Heart left ventricle (tissue), 16 donors: ENCODE measurements at regions not wholly inside any gene's neighbourhood (a gene's known extent, or its start where the extent isn't known, plus 50 kb on each side); places are given as distances from the start of the nearest gene placed in this dataset.

Source experiments
- ATAC-seq, 4 donors: fragments of 200-7000 bp; cut with Tn5 transposase; one replicate each; pipeline ENCODE4 v1.9.1; 2020 to 2022; ENCODE audit warnings: moderate library complexity in 4 of 4, mild to moderate bottlenecking in 3 of 4, moderate number of reproducible peaks in 1 of 4
- DNase-seq, 5 donors: peaks; one replicate each; pipeline ENCODE4 v3.0.0-alpha.2; 2020
- H3K27ac ChIP-seq, 12 donors: fragments of 200-600 bp; sonication (generic) in 4 of 12; one replicate each; pipeline versions ENCODE4 v1.5.0 to v1.8.0; 2016 to 2022; ENCODE audit warnings: mild to moderate bottlenecking in 2 of 12
- H3K27me3 ChIP-seq, 9 donors: fragments of 200-600 bp; sonication (generic) in 2 of 9; one replicate each; pipeline versions ENCODE4 v1.5.1 to v1.8.0; 2016 to 2022; ENCODE audit warnings: mild to moderate bottlenecking in 3 of 9
- H3K36me3 ChIP-seq, 9 donors: fragments of 200-600 bp; sonication (generic) in 2 of 9; one replicate each; pipeline versions ENCODE4 v1.5.0 to v1.8.0; 2018 to 2022; ENCODE audit warnings: mild to moderate bottlenecking in 2 of 9
- H3K4me1 ChIP-seq, 12 donors: fragments of 200-600 bp; sonication (generic) in 4 of 12; one replicate each; pipeline versions ENCODE4 v1.5.0 to v1.8.0; 2016 to 2022; ENCODE audit warnings: mild to moderate bottlenecking in 3 of 12
- H3K4me3 ChIP-seq, 12 donors: fragments of 200-600 bp; sonication (generic) in 4 of 12; one replicate each; pipeline versions ENCODE4 v1.5.0 to v1.8.0; 2017 to 2022; ENCODE audit warnings: mild to moderate bottlenecking in 9 of 12, moderate library complexity in 4 of 12
- H3K9me3 ChIP-seq, 12 donors: fragments of 200-600 bp; sonication (generic) in 4 of 12; one replicate each; pipeline versions ENCODE4 v1.5.0 to v1.8.0; 2016 to 2022; ENCODE audit warnings: mild to moderate bottlenecking in 1 of 12
- CTCF ChIP-seq, 12 donors: fragments of 200-600 bp; sonication (generic) in 4 of 12; IDR thresholded peaks; one replicate each; pipeline versions ENCODE4 v1.5.0 to v1.8.0; 2018 to 2022; ENCODE audit warnings: antibody characterized with exemption in 12 of 12, mild to moderate bottlenecking in 5 of 12
- POLR2A ChIP-seq, 2 donors: fragments of 450-650 bp; IDR thresholded peaks; one replicate each; pipeline ENCODE4 v1.6.1; 2017; ENCODE audit warnings: antibody characterized with exemption in 2 of 2, mild to moderate bottlenecking in 2 of 2, moderate library complexity in 2 of 2
- WGBS, 4 donors: extraction: QIAGEN DNeasy Blood & Tissue Kit in 2 of 4; methylation state at CpG; one replicate each; pipeline versions ENCODE4 v1.1.5 to v1.1.7; 2013 to 2018; 5-methylcytosine and 5-hydroxymethylcytosine counted together
- intact Hi-C, 10 donors: fragments of 100-400 bp; cut with DNase I; formaldehyde crosslinking; loops; one replicate each; pipeline versions ENCODE4 v1.11.1 to v1.14.2; 2022
- donor health status: ischemic (EF 13 %, LVEDD 7.1; RV severe dilation, severe dysfunction).
- donor health status: healthy with polysubstance abuse.
- donor health status: DM: no; HTN: yes; CAD: no.
- donor health status: DM: no; HTN: no; CAD: no.
- donor health status: ischemic (EF 25% LVEDD 6.9; RV normal size, moderate dysfunction).
- donor health status: ischemic (EF 25% LVEDD 5.7; RV mildly dilated, moderate dysfunction).
- donor health status: healthy.
- donor health status: DM: yes; HTN: yes; CAD: no.
- donor health status: ischemic (EF 35%, LVEDD 5.7; RV mildly dilated, moderate dysfunction).
- donor health status: nonischemic (EF 11% LVEDD 7.7; RV severe dilation, severe dysfunction).
- donor health status: DM: yes; HTN: yes; CAD: no.
- donor health status: PGD.
- donor health status: ischemic (EF 29% LVEDD 5.4; RV normal size, mild dysfunction).
- donor health status: nonischemic (EF 23%, LVEDD 6.1; RV moderate dilation, normal function).

- TF ChIP-seq CTCF (IDR thresholded peaks at IDR 0.05): no peak
- no peak for TF ChIP-seq POLR2A (IDR thresholded peaks at IDR 0.05)
- Histone ChIP-seq H3K4me1 (no peaks in the 10 kb centered on the region), H3K27me3 (peaks cover 0 to 7% (median 0%) of the 10 kb centered on the region in 9 donors), H3K27ac (no peak overlapping the region), H3K36me3 (no peaks in the 10 kb centered on the region), H3K9me3 (no peaks in the 10 kb centered on the region), H3K4me3 (no peak overlapping the region)
- WGBS, 4 donors: 87 to 93% (median 92%) methylated on average over 2 of the region's 2 CpGs
- ATAC-seq: no peak
- DNase-seq: no peak
- intact Hi-C loops: no loop called here
Measured at GRCh38 chr9:88028338-88028737, 54.0 kb upstream of the CDK20 start.

GRCh38 chr9:88026118-88026479 lies 51.8 kb upstream of the CDK20 start:
- intact Hi-C loops: no loop called here
- no peak for ATAC-seq
- H3K4me1 ChIP-seq: no peaks in the 10 kb centered on the region

GRCh38 chr9:88025411-88026117 lies 51.2 kb upstream of the CDK20 start:
- Histone ChIP-seq H3K27me3 (peaks cover 0 to 7% (median 0%) of the 10 kb centered on the region in 9 donors), H3K4me3 (no peak overlapping the region), H3K36me3 (no peaks in the 10 kb centered on the region), H3K4me1 (no peaks in the 10 kb centered on the region), H3K27ac (no peak overlapping the region), H3K9me3 (no peaks in the 10 kb centered on the region)
- no peak for ATAC-seq
- TF ChIP-seq POLR2A (IDR thresholded peaks at IDR 0.05) (no peak), CTCF (IDR thresholded peaks at IDR 0.05) (no peak)
- 75 to 84% (median 76%) methylated on average over 8 of the region's 8 CpGs for whole genome bisulfite sequencing, 4 donors
- no peak for DNase-seq
- intact Hi-C loops: no loop called here

More at GRCh38 chr9:88026118-88026479, 51.8 kb upstream of the CDK20 start:
- WGBS, 4 donors: 61 to 74% (median 67%) methylated on average over 1 of the region's 1 CpG
- DNase-seq: no peak
- H3K9me3 ChIP-seq: no peaks in the 10 kb centered on the region
- no peak for TF ChIP-seq CTCF (IDR thresholded peaks at IDR 0.05)
- TF ChIP-seq POLR2A (IDR thresholded peaks at IDR 0.05): no peak
- no peak overlapping the region for H3K27ac ChIP-seq
- peaks cover 0 to 7% (median 0%) of the 10 kb centered on the region in 9 donors for H3K27me3 ChIP-seq
- H3K36me3 ChIP-seq: no peaks in the 10 kb centered on the region
- H3K4me3 ChIP-seq: no peak overlapping the region

DNA sequence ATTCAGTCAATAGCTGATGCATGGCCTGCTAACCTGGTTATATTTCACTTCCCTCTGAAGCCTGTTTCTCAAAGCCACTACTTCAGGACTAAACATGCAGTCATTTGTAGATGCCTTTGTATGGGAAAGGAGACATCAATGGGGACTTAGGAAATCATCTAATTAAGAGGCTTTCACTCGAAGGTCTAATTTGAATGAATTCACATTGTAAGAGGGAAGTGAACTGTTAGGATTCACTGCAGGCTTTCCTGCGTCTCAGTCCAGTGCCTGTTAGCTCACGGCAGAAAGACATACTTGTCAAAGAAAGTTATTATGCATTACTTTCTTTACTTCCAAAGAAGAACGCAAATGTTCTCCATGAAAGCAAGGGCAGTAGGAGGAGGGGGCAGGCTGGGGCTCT lies 50.6 kb upstream of the CDK20 start:
- Histone ChIP-seq H3K4me1 (no peaks in the 10 kb centered on the region), H3K36me3 (no peaks in the 10 kb centered on the region), H3K9me3 (no peaks in the 10 kb centered on the region), H3K27ac (no peak overlapping the region), H3K27me3 (peaks cover 0 to 7% (median 0%) of the 10 kb centered on the region in 9 donors), H3K4me3 (no peak overlapping the region)
- intact Hi-C loops: no loop called here
- no peak for ATAC-seq
- 76 to 80% (median 78%) methylated on average over 4 of the region's 4 CpGs for WGBS, 4 donors
- DNase-seq: no peak
- no peak for TF ChIP-seq POLR2A (IDR thresholded peaks at IDR 0.05)
- TF ChIP-seq CTCF (IDR thresholded peaks at IDR 0.05): no peak
